ENCODE measurements at regions not wholly inside any gene's neighbourhood (a gene's known extent, or its start where the extent isn't known, plus 50 kb on each side); places are given as distances from the start of the nearest gene placed in this dataset.

GRCh38 chr14:104293851-104294627 is 155.7 kb downstream of the KIF26A start:
- H3K4me3 ChIP-seq = no peak overlapping the region
- H3K4me1 ChIP-seq = no peaks in the 10 kb centered on the region
- H3K9me3 ChIP-seq = no peaks in the 10 kb centered on the region
- ATAC-seq = no peak
- no peaks in the 10 kb centered on the region for H3K36me3 ChIP-seq
- TF ChIP-seq POLR2A (IDR thresholded peaks at IDR 0.05) = no peak
- TF ChIP-seq, protein P1, sequence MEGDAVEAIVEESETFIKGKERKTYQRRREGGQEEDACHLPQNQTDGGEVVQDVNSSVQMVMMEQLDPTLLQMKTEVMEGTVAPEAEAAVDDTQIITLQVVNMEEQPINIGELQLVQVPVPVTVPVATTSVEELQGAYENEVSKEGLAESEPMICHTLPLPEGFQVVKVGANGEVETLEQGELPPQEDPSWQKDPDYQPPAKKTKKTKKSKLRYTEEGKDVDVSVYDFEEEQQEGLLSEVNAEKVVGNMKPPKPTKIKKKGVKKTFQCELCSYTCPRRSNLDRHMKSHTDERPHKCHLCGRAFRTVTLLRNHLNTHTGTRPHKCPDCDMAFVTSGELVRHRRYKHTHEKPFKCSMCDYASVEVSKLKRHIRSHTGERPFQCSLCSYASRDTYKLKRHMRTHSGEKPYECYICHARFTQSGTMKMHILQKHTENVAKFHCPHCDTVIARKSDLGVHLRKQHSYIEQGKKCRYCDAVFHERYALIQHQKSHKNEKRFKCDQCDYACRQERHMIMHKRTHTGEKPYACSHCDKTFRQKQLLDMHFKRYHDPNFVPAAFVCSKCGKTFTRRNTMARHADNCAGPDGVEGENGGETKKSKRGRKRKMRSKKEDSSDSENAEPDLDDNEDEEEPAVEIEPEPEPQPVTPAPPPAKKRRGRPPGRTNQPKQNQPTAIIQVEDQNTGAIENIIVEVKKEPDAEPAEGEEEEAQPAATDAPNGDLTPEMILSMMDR (IDR thresholded peaks at IDR 0.05 in 4 of 5, conservative IDR thresholded peaks at IDR 0.05 in 1 of 5) = no peak
- no peak for DNase-seq
- H3K27me3 ChIP-seq = peaks cover 20 to 25% (median 20%) of the 10 kb centered on the region in 3 donors
- intact Hi-C loops (cut with DNase I; ENCODE audit: low total_unique reads) (no loop called here), in situ Hi-C loops (cut with MboI; ENCODE audit: low sequenced_read_pairs in 4 of 4) (no loop called here)
- H3K27ac ChIP-seq = no peak overlapping the region

DNA sequence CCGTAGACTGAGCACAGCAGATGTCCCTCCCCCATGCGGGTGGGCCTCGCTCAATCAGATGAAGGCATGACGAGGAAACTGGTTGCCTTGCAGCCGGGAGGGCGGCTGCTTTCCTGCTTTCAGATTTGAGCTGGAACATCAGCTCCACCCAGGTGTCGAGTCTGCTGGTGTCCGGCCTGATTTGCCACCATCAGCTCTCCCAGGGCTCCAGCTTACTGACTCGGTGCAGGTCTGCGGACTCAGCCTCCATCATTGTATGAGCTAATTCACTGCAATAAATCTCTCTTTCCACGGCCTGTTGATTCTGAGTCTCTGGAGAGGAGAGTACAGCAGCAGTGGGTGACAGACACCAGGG is 156.2 kb downstream of the KIF26A start:
- H3K4me3 ChIP-seq = no peak overlapping the region
- H3K27ac ChIP-seq = no peak overlapping the region
- H3K9me3 ChIP-seq = no peaks in the 10 kb centered on the region
- TF ChIP-seq, protein P1 (IDR thresholded peaks at IDR 0.05 in 4 of 5, conservative IDR thresholded peaks at IDR 0.05 in 1 of 5) = no peak
- TF ChIP-seq POLR2A (IDR thresholded peaks at IDR 0.05) = no peak
- no peaks in the 10 kb centered on the region for H3K36me3 ChIP-seq
- peaks cover 20 to 25% (median 20%) of the 10 kb centered on the region in 3 donors for H3K27me3 ChIP-seq
- no peak for ATAC-seq
- in situ Hi-C loops (cut with MboI; ENCODE audit: low sequenced_read_pairs in 4 of 4) (no loop called here), intact Hi-C loops (cut with DNase I; ENCODE audit: low total_unique reads) (no loop called here)
- no peaks in the 10 kb centered on the region for H3K4me1 ChIP-seq
- no peak for DNase-seq

GRCh38 chr14:104294983-104295680 is 156.7 kb downstream of the KIF26A start:
- H3K4me1 ChIP-seq = no peaks in the 10 kb centered on the region
- in situ Hi-C loops (cut with MboI; ENCODE audit: low sequenced_read_pairs in 4 of 4) = no loop called here
- H3K36me3 ChIP-seq = no peaks in the 10 kb centered on the region
- H3K9me3 ChIP-seq = no peaks in the 10 kb centered on the region
- H3K27me3 ChIP-seq = peaks cover 20 to 25% (median 20%) of the 10 kb centered on the region in 3 donors
- H3K4me3 ChIP-seq = no peak overlapping the region
- TF ChIP-seq, protein P1 (IDR thresholded peaks at IDR 0.05 in 4 of 5, conservative IDR thresholded peaks at IDR 0.05 in 1 of 5) = no peak
- TF ChIP-seq POLR2A (IDR thresholded peaks at IDR 0.05) = no peak
- intact Hi-C loops (cut with DNase I; ENCODE audit: low total_unique reads) = no loop called here
- ATAC-seq = no peak
- H3K27ac ChIP-seq = no peak overlapping the region
- no peak for DNase-seq

DNA sequence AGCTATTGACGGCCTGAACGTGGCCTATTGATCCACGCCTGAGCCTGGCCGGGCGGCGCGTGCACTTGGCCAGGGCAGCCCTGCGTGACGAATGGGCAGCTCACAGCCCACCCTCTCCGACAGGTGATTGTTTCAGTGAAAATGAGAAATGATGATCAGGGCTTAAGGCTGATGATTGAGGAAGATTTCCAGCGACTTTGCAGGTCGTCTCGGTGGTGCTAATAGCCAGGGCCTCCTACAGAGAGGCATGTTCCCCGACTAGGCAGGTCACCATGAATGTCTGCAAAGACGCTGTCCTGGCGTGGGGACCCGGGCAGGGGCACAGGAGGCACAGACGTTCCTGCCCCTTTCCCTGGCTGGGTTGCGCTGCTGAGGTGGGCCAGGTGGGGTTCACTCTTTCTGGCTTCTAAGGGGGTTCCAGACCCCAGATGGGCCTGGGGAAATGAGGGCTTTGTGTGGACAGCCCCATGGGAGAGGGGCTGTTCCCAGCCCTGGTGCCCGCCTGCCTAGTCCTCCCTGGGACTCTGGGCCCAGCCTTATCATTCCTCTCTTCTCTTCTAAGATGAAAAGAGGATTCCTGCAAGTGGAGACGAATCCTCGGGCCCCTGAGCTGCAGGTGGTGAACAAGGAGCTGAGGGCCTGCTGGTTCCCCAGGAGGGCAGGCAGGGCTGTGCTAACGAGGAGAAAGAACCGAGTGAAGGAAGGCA is 157.4 kb downstream of the KIF26A start:
- no peak overlapping the region for H3K4me3 ChIP-seq
- intact Hi-C loops (cut with DNase I; ENCODE audit: low total_unique reads) = no loop called here
- ATAC-seq (no peak), DNase-seq (no peak)
- TF ChIP-seq, protein P1 (IDR thresholded peaks at IDR 0.05 in 4 of 5, conservative IDR thresholded peaks at IDR 0.05 in 1 of 5) = no peak
- no peak for TF ChIP-seq POLR2A (IDR thresholded peaks at IDR 0.05)
- H3K27ac ChIP-seq = no peak overlapping the region
- H3K27me3 ChIP-seq = peaks cover 18 to 25% (median 20%) of the 10 kb centered on the region in 3 donors
- no peaks in the 10 kb centered on the region for H3K9me3 ChIP-seq
- no peaks in the 10 kb centered on the region for H3K4me1 ChIP-seq
- in situ Hi-C loops (cut with MboI; ENCODE audit: low sequenced_read_pairs in 4 of 4) = no loop called here
- H3K36me3 ChIP-seq = no peaks in the 10 kb centered on the region
